Neural crest cell (in vitro differentiated cells): ENCODE measurements at regions not wholly inside any gene's neighbourhood (a gene's known extent, or its start where the extent isn't known, plus 50 kb on each side); places are given as distances from the start of the nearest gene placed in this dataset.

Experiments
- DNase-seq: peaks from one replicate; pipeline ENCODE4 v3.0.0; 2021; ENCODE audit warnings: low read depth, mixed read lengths, low spot score
- H3K27ac Mint-ChIP-seq: one replicate; pipeline ENCODE4 v1.8.0; 2021; ENCODE audit warnings: mild to moderate bottlenecking, mixed read lengths; ENCODE audit not compliant: unreplicated experiment
- H3K27me3 Mint-ChIP-seq: 2 replicates; pipeline ENCODE4 v1.8.0; 2021; ENCODE audit warnings: low read depth, mild to moderate bottlenecking, mixed read lengths
- H3K36me3 Mint-ChIP-seq: 2 replicates; pipeline ENCODE4 v1.8.0; 2021; ENCODE audit warnings: low read depth, mild to moderate bottlenecking, mixed read lengths
- H3K4me1 Mint-ChIP-seq: 2 replicates; pipeline ENCODE4 v1.8.0; 2021; ENCODE audit warnings: mixed read lengths
- H3K4me3 Mint-ChIP-seq: one replicate; pipeline ENCODE4 v1.8.0; 2021; ENCODE audit warnings: mild to moderate bottlenecking, mixed read lengths
- H3K9me3 Mint-ChIP-seq: 2 replicates; pipeline ENCODE4 v1.8.0; 2021; ENCODE audit warnings: mixed read lengths
- TF ChIP-seq, protein P1 (sequence below): fragments of 200-600 bp; sonication (generic); conservative IDR thresholded peaks from 2 replicates; pipeline ENCODE4 v1.5.0; 2021; ENCODE audit warnings: antibody characterized with exemption, mild to moderate bottlenecking

DNA sequence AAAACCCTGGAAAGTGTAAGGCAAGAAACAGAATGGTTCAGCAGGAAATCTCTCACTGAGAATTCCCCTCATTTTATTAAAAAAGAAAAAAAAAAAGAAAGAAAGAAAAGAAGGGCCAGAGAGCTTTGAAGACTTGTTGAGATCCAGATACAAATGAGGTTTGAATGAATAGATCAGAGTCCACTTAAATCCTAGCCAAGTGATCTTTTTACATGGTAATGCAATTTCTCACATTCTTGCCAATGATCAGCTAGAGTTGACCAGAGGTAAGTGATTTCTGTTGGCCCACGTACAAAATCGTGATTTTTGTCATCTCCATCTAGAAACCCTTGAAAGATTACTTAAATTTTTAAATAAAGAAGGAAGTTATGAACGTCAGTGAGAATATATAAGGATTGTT, 261.5 kb upstream of the PCSK5 start:
- no peaks in the 10 kb centered on the region for H3K9me3 Mint-ChIP-seq
- no peaks in the 10 kb centered on the region for H3K27me3 Mint-ChIP-seq
- no peak overlapping the region for H3K4me3 Mint-ChIP-seq
- H3K4me1 Mint-ChIP-seq = no peaks in the 10 kb centered on the region
- no peak overlapping the region for H3K27ac Mint-ChIP-seq
- H3K36me3 Mint-ChIP-seq = no peaks in the 10 kb centered on the region
- TF ChIP-seq, protein P1, sequence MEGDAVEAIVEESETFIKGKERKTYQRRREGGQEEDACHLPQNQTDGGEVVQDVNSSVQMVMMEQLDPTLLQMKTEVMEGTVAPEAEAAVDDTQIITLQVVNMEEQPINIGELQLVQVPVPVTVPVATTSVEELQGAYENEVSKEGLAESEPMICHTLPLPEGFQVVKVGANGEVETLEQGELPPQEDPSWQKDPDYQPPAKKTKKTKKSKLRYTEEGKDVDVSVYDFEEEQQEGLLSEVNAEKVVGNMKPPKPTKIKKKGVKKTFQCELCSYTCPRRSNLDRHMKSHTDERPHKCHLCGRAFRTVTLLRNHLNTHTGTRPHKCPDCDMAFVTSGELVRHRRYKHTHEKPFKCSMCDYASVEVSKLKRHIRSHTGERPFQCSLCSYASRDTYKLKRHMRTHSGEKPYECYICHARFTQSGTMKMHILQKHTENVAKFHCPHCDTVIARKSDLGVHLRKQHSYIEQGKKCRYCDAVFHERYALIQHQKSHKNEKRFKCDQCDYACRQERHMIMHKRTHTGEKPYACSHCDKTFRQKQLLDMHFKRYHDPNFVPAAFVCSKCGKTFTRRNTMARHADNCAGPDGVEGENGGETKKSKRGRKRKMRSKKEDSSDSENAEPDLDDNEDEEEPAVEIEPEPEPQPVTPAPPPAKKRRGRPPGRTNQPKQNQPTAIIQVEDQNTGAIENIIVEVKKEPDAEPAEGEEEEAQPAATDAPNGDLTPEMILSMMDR = no peak
- no peak for DNase-seq

DNA sequence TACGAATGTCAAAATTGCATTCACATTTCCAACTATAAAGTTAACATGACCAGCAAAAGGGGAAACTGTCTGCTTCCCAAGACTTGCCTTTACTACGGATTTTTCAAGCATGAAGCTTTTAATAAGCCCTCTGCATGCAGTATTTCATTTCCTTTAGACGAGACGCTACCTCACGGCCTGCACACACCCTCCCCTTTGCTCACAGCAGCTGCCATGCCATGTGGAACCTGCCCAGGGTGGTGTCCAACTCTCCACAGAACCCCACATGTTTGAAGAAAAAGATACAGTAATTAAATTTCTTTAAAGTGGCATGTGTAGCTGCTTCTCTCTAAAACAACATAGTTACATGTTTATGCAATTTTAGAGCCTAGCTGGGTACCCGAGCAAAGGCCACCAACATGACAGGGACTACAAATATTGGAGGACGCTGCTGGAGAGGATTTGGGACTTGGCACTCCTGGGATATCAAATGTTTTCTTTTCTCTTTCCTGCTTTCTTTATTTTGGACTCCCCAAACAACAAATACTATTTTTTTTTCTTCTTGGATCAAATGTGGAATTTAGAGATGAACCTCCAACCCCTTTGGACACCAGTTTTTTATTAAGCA, 256.9 kb upstream of the PCSK5 start:
- H3K9me3 Mint-ChIP-seq = no peaks in the 10 kb centered on the region
- H3K27ac Mint-ChIP-seq = no peak overlapping the region
- H3K27me3 Mint-ChIP-seq = no peaks in the 10 kb centered on the region
- TF ChIP-seq, protein P1 = no peak
- H3K4me1 Mint-ChIP-seq = no peaks in the 10 kb centered on the region
- no peaks in the 10 kb centered on the region for H3K36me3 Mint-ChIP-seq
- no peak overlapping the region for H3K4me3 Mint-ChIP-seq
- no peak for DNase-seq

DNA sequence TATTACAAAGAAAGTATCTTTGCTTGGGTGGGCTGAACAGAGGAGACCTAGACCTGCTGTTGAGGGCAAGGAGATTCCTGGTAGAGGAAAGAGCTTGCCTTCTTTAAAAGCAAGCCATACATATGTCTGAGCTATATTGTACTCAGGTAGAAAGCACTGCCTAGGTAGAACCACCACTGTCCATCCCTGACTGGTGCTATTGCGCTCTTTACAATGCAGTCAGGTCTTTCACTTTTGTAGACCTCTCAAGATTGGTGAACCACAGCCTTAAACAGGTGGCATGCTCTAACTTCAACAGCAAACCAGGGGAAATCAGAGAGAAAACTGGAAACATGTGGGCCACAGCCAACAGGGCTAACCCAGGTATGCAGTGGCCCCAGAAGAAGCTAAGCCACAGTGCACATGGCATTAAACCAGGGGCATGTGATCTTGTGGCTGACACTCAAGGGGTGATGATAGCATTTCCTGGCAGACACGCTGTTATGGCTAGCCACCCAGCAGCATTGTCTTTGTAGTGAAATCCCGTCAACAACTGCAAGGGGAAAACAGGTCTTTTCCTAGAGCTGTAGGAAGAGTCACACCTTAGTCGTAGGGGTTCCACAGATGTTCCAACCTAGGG, 253.9 kb upstream of the PCSK5 start:
- no peak overlapping the region for H3K4me3 Mint-ChIP-seq
- TF ChIP-seq, protein P1 = no peak
- DNase-seq = no peak
- no peaks in the 10 kb centered on the region for H3K36me3 Mint-ChIP-seq
- H3K27me3 Mint-ChIP-seq = no peaks in the 10 kb centered on the region
- no peak overlapping the region for H3K27ac Mint-ChIP-seq
- H3K4me1 Mint-ChIP-seq = no peaks in the 10 kb centered on the region
- no peaks in the 10 kb centered on the region for H3K9me3 Mint-ChIP-seq

DNA sequence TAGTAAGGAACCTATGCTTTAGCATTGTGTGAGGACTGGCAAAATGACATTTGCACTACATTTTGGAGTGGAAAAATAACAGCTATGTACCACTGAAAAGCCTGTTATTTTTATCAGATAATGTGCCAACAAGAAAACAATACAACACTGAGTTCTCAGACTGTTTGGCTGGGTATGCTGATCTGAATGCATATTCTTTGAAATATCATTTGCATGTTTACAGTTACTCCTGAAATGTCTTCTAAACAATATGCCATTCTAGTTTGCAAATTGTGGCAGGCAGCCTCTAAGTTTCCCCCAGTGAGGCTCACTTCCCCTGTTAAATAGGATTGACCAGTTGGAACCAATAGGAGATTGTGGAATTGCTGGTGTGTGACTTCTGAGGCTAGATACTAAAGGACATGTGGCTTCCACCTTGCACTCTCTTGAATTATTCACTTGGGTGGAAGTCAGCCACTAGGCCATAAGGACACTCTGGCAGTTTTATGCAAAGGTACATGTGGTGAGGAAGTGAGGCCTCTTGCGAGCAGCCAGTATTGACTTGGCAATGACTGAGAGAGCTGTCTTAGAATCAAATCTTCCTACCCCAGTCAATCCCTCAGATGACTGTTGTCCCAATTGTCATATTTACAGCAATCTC, 250.4 kb upstream of the PCSK5 start:
- DNase-seq = no peak
- Mint-ChIP-seq H3K9me3 (no peaks in the 10 kb centered on the region), H3K4me3 (no peak overlapping the region), H3K4me1 (no peaks in the 10 kb centered on the region), H3K36me3 (no peaks in the 10 kb centered on the region), H3K27me3 (no peaks in the 10 kb centered on the region), H3K27ac (no peak overlapping the region)
- TF ChIP-seq, protein P1 = no peak

DNA sequence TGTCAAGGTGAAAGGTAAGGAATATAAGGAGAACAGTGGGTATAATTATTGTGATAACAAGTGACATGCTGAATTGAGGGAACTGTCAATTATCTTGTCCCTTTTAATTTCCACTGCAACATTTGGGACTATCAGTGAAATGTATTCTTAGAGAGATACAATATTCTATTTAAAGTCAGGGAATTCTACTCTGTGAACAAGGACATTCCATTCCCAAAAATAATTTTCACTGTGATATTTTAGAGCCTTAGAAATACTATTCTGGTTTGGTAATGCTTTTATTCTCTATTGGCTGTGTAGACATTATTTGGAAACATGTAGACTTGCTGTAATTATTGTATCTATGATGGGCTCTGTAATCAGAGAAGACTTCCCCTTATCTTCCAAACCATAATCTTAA, 248.0 kb upstream of the PCSK5 start:
- Mint-ChIP-seq H3K36me3 (no peaks in the 10 kb centered on the region), H3K27ac (no peak overlapping the region), H3K4me1 (no peaks in the 10 kb centered on the region), H3K9me3 (no peaks in the 10 kb centered on the region), H3K4me3 (no peak overlapping the region), H3K27me3 (no peaks in the 10 kb centered on the region)
- no peak for DNase-seq
- TF ChIP-seq, protein P1 = no peak
